Stimulated activated CD4-positive, alpha-beta T cell treated with anti-CD3 and anti-CD28 coated beads, Interleukin-1b, Interleukin-23, amount 100 ng/mL, for 4 hours (primary cell): ENCODE measurements at regions not wholly inside any gene's neighbourhood (a gene's known extent, or its start where the extent isn't known, plus 50 kb on each side); places are given as distances from the start of the nearest gene placed in this dataset.
"Not testable (repeated sequence)": the region's sequence is repeated elsewhere in the genome, so short reads cannot be mapped to it uniquely, and the experiment has no call there.

Source experiments
- DNase-seq, 2 donors: peaks; one replicate each; pipeline ENCODE4 v3.0.0-alpha.2; 2020; ENCODE audit warnings: low read depth in 2 of 2

DNA sequence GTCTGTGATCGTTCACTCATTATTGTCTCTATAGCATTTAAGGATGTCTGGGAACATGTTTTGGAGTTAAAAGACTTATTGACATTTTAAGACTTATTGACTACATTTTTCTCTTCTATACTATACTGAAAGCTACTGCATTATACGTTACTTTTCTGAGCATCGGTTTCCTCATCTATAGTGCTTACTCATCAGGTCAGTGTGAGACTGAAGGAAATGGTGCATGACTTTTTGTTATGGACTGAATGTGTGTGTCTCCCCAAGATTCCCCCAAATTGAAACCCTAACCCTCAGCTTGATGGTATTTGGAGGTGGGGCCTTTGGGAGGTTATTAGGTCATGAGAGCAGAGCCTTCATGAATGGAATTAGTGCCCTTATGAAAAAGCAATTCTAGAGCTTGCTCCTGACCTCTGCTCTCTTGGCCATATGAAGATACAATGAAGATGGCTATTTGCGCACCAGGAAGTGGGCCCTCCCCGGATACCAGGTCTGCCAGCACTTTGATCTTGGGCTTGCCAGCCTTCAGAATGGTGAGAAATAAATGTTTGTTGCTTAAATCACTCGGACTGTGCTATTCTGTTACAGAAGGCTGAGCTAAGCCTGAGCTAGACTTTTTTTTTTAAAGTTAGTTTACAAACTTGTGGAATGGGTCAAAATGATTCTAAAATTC, 243.7 kb upstream of the RREB1 start:
- DNase-seq, result no peak

- DNase-seq, result no peak
Measured at GRCh38 chr6:6865611-6866010, 242.2 kb upstream of the RREB1 start.

- no peak for DNase-seq
Measured at GRCh38 chr6:6866656-6867403, 240.9 kb upstream of the RREB1 start.

- DNase-seq, result no peak
Measured at GRCh38 chr6:6867404-6867799, 240.4 kb upstream of the RREB1 start.

DNA sequence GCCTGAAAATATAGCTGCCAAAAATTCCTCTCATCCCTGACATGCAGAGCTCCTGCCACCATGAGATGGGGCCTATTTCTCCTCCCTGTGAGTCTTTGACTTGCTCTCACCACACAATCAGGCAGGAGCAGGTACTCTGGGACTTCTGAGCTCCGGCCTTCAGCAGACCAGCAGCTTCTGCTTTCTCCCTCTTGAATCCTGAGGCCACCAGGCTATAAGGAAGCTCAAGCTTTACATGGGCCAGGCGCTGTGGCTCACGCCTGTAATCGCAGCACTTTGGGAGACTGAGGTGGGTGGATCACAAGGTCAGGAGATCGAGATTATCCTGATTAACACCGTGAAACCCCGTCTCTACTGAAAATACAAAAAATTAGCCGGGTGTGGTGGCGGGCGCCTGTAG, 238.7 kb upstream of the RREB1 start:
- no peak for DNase-seq

GRCh38 chr6:6870921-6871320, 236.8 kb upstream of the RREB1 start:
- DNase-seq, result no peak

GRCh38 chr6:6872459-6873344, 235.1 kb upstream of the RREB1 start:
- no peak for DNase-seq

DNA sequence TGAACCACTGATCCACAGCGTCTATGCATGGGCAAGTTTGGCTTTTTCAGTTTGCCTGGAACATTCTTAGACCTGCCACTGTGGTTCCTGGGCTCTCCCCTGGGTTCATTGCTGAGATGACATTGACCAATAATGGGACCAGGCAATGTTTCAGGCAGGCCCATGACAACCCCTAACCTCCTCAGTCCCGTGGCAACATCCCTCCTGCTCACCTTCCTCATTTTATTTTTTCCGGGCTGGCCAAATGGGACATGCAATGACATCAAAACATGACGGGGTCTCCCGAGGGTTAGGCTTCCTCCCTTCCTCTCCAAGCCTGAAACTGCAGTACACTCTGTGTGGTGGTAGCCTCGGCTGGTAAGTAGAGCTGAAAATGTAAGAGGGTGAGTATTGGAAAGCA, 234.0 kb upstream of the RREB1 start:
- DNase-seq, result no peak

DNA sequence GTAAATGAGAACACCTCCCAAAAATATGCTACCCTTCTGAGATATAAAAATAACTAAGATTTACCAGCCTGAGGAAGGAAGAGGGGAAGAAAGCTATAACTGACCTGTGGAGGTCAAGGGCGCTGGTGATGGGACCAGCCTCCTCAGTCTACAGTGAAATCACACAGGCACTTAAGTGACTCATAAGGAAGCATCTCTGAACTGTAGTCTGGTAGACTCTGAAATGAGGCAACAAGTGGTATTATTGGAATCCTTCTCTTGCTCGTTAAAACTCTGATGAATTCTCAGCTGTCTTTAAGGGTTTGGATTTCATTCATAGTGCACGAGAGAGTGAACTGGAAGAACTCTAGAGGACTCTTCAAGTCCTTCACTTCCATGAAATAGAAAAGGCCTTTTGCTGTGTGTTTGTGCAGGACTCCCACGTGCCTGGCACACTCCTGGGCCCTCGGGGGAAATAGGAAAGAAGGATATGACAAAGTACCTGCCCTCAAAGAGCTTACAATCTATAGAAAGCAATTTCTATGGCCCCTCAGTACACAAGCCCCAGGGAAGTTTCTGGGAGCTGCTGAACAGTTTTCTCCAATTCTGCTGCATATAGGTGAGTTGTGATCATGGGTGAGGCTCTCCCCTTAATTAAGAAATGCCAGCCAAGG, 231.8 kb upstream of the RREB1 start:
- DNase-seq, result no peak

DNA sequence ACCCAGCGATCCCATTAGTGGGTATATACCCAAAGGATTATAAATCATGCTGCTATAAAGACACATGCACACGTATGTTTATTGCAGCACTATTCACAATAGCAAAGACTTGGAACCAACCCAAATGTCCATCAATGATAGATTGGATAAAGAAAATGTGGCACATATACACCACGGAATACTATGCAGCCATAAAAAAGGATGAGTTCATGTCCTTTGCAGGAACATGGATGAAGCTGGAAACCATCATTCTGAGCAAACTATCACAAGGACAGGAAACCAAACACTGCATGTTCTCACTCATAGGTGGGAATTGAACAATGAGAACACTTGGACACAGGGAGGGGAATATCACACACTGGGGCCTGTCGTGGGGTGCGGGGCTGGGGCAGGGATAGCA, 230.0 kb upstream of the RREB1 start:
- not testable (repeated sequence) for DNase-seq

- no peak for DNase-seq
Measured at GRCh38 chr6:6878887-6879585, 228.7 kb upstream of the RREB1 start.

DNA sequence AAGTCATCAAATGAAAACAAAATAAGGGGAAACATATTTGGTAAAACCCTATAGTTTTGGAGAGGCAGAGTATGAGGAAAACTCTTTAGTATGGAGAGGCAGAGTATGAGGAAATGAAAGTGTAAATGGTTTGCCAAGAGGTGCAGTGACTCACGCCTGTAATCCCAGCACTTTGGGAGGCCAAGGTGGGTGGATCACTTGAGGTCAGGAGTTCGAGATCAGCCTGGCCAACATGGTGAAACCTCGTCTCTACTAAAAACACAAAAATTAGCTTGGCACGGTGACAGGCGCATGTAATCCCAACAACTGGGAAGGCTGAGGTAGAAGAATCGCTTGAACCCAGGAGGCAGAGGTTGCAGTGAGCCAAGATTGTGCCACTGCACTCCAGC, 228.2 kb upstream of the RREB1 start:
- not testable (repeated sequence) for DNase-seq

DNA sequence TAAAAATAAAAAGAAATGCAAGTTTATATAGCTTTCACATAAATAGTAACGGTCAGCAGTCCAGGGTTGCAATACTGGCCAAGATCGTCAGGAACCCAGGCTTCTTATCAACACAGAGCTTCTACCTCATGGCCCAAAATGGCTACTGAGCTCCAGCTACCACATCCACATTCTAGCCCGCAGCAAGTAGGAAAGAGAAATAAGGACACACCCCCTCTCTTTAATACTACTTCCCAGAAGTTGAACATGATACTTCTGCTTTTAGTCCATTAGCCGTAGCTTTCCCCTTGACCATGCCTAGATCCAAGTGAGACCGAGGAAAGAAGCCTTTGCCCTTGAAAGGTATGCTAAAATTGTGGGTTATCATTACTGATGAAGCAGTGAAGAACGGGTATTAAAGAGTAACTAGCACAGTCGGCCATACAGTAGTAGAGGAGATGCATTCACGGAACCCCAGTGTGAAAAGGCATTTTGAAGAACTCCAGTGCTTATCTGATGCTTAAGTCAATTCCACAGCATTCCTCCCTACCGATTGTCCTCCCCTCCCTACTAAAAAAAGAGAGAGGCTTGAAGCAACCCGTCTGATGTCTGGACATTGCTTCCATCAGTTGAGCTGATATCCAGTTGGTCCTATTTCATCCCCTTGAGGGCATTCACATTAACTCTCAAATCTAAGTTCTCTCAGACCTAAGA, 226.9 kb upstream of the RREB1 start:
- DNase-seq, result no peak

DNA sequence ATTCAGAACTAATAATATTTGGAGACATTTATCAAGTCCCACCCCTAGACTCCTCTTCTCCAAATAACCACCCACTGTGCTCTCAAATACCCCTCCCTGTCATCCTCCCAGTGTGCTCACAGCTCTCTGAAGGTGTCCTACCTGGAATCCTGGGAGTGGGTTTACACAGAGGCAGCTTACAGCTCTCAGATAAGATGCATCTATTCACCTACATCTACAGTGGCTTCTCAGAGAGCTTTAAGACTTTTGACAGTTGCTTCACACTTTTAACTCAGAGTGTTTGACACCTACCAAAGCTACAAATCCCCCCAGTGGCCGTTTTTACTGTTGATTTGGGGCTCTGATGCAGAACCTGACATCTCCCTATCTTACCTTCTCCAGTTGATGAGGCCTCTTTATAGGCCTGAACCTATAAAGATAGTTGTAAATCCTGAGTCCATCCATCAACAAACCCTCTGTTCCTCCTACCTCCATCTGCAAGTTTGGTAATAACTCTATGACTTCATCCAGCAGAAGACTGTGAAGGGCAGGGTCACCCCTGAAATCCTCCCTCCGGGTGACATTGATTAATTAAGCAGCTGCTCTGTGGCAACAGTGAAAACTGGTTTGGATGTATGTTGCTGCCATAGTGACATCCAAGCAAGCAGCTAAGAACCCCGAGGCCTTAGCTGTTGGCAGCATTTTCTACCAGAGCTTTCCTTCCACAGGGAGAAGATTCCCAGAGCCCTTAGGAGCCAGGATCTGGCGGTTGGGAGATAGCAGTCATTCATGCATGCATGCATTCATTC, 226.1 kb upstream of the RREB1 start:
- DNase-seq, result no peak

DNA sequence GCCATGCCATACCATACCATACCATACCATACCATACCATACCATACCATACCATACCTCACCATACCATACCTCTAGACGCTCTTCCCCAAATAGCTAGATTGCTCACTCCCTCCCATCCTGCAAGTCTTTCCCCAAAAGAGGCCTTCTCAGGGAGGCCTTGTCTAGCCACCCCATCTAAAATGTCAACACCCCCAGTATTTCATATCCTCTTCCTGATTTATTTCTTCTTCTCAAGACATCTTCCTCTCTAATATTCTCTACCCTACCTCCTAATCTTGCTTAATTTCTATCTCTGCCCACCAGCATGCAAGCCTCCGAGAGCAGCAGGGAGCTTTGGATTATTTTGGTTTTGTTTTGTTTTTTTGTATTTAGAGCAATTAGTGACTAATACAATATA, 225.2 kb upstream of the RREB1 start:
- no peak for DNase-seq

GRCh38 chr6:6883011-6883410, 224.8 kb upstream of the RREB1 start:
- DNase-seq, result no peak

DNA sequence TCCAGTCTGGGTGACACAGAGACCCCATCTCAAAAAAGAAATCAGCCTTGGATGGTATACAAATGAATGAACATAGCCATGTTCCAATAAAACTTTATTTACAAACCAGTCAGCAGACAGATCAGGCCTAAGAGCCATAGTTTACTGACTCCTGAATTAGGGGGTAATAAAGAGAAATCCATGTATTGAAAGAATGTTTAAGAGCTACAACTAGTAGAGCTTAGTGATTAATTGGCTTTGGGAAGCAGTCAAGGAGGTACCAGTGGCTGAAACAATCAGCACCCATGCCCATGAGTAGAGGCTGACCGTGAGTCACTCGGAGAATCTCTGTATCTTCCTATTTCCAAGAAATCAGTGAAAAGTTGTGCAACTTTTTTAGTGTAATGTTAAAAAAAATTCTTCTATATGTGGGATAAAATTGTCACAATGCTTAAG, 223.6 kb upstream of the RREB1 start:
- no peak for DNase-seq

DNA sequence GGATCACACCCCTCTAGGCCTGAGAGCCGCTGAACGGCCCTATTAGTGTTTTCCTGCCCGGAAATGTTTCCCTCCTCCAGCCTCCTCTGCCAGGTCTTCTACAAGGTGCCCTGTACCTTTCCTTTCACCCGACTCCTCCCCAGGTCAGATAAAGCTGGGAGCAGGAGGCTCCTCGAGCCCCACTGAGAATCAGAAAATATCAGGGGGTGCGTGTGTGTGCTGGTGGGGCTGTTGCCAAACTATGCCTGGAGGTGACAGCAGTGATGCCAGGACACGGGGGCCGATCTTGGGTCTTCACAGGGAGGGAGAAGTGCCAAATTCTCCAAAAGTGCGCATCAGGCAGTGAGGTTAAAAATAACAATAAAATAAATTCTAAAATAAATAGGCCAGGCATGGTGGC, 222.8 kb upstream of the RREB1 start:
- no peak for DNase-seq

DNA sequence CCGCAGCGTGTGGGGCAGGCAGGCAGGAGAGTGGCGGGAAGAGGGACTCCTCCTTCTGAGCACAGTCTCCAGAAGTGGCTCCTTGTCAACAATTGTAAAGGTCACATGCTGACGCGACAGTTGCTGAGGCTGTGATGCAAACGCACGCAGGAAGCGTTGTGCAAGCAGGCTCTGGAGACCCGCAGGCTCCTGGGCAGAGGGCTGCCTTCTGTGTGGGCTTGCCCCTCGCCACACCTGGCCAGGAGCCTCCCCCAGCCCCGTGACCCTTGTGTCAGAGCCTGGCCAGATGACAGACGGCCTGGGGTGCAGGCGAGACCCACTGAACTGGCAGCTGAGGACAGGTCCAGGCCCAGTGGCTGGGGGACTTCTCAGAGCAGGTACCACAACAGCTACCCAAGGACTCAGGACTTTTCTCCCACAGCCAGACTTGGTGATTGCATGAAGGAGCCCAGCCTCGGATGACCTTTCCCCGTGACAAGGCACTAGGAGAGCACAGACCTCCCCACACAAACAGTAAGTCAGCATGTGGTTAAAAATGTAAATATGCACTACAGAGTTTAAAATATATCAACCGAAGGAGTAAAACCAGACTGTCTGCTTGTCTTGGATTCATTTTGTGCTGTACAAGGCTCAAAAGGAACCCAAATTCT, 222.1 kb upstream of the RREB1 start:
- no peak for DNase-seq
